ENCODE measurements at regions not wholly inside any gene's neighbourhood (a gene's known extent, or its start where the extent isn't known, plus 50 kb on each side); places are given as distances from the start of the nearest gene placed in this dataset.

DNA sequence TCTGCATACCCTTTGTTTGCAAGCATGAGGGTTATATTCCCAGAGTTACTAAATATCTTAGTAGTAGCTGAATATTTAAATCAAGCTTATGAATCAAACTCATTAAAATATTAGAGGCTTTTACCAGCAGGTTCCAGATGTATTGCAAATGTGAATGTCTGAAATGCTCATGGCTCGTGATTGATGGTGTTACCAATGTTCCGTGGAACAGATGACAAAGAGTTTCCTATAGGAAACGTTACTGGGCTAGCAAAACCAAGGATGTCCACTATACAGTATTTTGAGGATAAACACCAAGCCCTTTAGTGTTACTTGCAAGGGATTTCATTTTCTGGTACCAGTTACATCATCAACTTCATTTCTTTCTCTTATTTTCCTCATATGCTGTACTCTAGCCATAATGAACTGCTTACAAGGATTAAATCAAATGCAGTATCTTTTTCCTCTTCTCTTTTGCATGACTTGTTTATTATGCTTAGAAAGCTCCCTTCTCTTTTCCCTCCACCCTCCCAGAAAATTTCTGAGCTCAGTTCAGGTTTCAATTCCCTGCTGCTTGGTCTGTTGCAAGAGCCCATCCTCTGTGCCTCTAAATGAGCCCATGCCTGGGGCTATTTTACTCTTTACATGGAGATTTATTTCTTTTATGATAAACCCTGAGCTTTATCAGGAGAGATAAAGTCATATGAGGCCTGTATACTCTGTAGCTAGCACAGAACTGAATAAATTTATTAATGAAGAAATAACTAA lies 1537.1 kb upstream of the GOT2 start:
- H2AFZ ChIP-seq (ENCODE audit: control insufficient read depth, low read depth, low read length), result no peak overlapping the region
- intact Hi-C loops (cut with micrococcal nuclease; ENCODE audit: unreplicated experiment), result no loop called here
- CTCF ChIA-PET, result no interaction called here
- no TSS peak for BruUV-seq (replicated peaks)
- H3K79me2 ChIP-seq (ENCODE audit: control insufficient read depth, insufficient read depth, low read length), result no peaks in the 10 kb centered on the region
- RAD21 ChIA-PET (ENCODE audit: unreplicated experiment), result no interaction called here
- FAIRE-seq, result no peak
- no peaks in the 10 kb centered on the region for H3K9me3 ChIP-seq (replicated peaks; ENCODE audit: control insufficient read depth, insufficient read depth, low read length)
- TF ChIP-seq ZBED1 (IDR thresholded peaks at IDR 0.05; ENCODE audit: borderline replicate concordance), result no peak
- no peak for TF ChIP-seq BHLHE40 (IDR thresholded peaks at IDR 0.05; ENCODE audit: borderline replicate concordance in 1 of 2, low read depth in 2 of 2, low read length in 1 of 2)
- TF ChIP-seq, protein P1, sequence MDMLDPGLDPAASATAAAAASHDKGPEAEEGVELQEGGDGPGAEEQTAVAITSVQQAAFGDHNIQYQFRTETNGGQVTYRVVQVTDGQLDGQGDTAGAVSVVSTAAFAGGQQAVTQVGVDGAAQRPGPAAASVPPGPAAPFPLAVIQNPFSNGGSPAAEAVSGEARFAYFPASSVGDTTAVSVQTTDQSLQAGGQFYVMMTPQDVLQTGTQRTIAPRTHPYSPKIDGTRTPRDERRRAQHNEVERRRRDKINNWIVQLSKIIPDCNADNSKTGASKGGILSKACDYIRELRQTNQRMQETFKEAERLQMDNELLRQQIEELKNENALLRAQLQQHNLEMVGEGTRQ (IDR thresholded peaks at IDR 0.05; ENCODE audit: borderline replicate concordance, low read depth, low read length), result no peak
- TF ChIP-seq YY1 (IDR thresholded peaks at IDR 0.05; ENCODE audit: low read depth, low read length), result no peak
- no peak for TF ChIP-seq PML (IDR thresholded peaks at IDR 0.05; ENCODE audit: low read length)
- TF ChIP-seq, protein P2, sequence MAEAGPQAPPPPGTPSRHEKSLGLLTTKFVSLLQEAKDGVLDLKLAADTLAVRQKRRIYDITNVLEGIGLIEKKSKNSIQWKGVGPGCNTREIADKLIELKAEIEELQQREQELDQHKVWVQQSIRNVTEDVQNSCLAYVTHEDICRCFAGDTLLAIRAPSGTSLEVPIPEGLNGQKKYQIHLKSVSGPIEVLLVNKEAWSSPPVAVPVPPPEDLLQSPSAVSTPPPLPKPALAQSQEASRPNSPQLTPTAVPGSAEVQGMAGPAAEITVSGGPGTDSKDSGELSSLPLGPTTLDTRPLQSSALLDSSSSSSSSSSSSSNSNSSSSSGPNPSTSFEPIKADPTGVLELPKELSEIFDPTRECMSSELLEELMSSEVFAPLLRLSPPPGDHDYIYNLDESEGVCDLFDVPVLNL (IDR thresholded peaks at IDR 0.05; ENCODE audit: low read depth, low read length), result no peak
- TF ChIP-seq BCL11A (IDR thresholded peaks at IDR 0.05; ENCODE audit: low read depth, low read length), result no peak
- no peaks in the 10 kb centered on the region for H3K36me3 ChIP-seq (ENCODE audit: control insufficient read depth in 2 of 2, insufficient read depth in 2 of 2, low read length in 1 of 2)
- no peak overlapping the region for H3K27ac ChIP-seq (ENCODE audit: control insufficient read depth, insufficient read depth)
- H3K4me1 ChIP-seq (ENCODE audit: control insufficient read depth, insufficient read depth, low read length), result no peaks in the 10 kb centered on the region
- ATAC-seq, result no peak
- H3K4me2 ChIP-seq (ENCODE audit: control insufficient read depth, insufficient read depth), result no peak overlapping the region
- no peak overlapping the region for H3K9ac ChIP-seq (ENCODE audit: control insufficient read depth, insufficient read depth, low read length)
- no peaks in the 10 kb centered on the region for H4K20me1 ChIP-seq (ENCODE audit: control insufficient read depth, insufficient read depth)
- no peak for DNase-seq (ENCODE audit: low read depth, low spot score)
- no peak overlapping the region for H3K4me3 ChIP-seq
- POLR2A ChIA-PET, result no interaction called here
- WGBS (ENCODE audit: insufficient coverage, insufficient replicate concordance, low lambda C conversion rate, missing lambda C conversion rate), result 0% methylated on average over 3 of the region's 3 CpGs
- SMC1A ChIA-PET (ENCODE audit: uncharacterized antibody, unreplicated experiment), result interaction anchor here (1.0 kb wide), 1 partner anchor 841 kb away, joined by 3 read pairs; no protein-coding TSS in a partner anchor
- in situ Hi-C loops (cut with MboI), result no loop called here
- H3K27me3 ChIP-seq (replicated peaks in 1 of 2; ENCODE audit: control insufficient read depth in 2 of 2, insufficient read depth in 2 of 2, low read length in 1 of 2), result no peaks in the 10 kb centered on the region
